ENCODE measurements at regions not wholly inside any gene's neighbourhood (a gene's known extent, or its start where the extent isn't known, plus 50 kb on each side); places are given as distances from the start of the nearest gene placed in this dataset.

DNA sequence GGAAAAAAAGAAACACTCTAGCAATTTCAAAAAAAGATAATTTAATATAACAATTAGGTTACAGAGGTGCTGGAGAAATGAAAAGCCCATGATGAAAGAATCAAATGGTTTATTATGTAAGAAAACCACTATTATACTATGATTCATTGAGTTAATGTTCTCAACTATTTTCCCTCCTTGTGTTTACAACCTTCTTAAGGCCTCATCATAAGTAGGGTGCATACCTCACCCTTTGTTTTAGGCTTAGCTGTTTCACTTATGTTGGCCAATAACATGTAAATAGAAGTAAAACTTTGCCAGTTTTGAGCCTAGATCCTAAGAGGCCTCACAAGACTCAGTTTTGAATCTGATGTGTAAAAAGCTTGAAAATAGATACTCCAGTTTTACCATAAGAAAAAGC is 418.3 kb upstream of the DDX18 start:
- no peak for DNase-seq (ENCODE audit: extremely low spot score, unreplicated experiment)
- no peaks in the 10 kb centered on the region for H3K36me3 Mint-ChIP-seq (ENCODE audit: unreplicated experiment)
- no peaks in the 10 kb centered on the region for H3K27me3 Mint-ChIP-seq (ENCODE audit: unreplicated experiment)
- H3K4me1 Mint-ChIP-seq (ENCODE audit: unreplicated experiment), result no peaks in the 10 kb centered on the region
- TF ChIP-seq, protein P1, sequence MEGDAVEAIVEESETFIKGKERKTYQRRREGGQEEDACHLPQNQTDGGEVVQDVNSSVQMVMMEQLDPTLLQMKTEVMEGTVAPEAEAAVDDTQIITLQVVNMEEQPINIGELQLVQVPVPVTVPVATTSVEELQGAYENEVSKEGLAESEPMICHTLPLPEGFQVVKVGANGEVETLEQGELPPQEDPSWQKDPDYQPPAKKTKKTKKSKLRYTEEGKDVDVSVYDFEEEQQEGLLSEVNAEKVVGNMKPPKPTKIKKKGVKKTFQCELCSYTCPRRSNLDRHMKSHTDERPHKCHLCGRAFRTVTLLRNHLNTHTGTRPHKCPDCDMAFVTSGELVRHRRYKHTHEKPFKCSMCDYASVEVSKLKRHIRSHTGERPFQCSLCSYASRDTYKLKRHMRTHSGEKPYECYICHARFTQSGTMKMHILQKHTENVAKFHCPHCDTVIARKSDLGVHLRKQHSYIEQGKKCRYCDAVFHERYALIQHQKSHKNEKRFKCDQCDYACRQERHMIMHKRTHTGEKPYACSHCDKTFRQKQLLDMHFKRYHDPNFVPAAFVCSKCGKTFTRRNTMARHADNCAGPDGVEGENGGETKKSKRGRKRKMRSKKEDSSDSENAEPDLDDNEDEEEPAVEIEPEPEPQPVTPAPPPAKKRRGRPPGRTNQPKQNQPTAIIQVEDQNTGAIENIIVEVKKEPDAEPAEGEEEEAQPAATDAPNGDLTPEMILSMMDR (IDR thresholded peaks at IDR 0.05), result no peak
- peaks cover 5% of the 10 kb centered on the region for H3K9me3 Mint-ChIP-seq (ENCODE audit: unreplicated experiment)
- no peak overlapping the region for H3K4me3 Mint-ChIP-seq (ENCODE audit: unreplicated experiment)
- no peak overlapping the region for H3K27ac Mint-ChIP-seq (ENCODE audit: unreplicated experiment)

DNA sequence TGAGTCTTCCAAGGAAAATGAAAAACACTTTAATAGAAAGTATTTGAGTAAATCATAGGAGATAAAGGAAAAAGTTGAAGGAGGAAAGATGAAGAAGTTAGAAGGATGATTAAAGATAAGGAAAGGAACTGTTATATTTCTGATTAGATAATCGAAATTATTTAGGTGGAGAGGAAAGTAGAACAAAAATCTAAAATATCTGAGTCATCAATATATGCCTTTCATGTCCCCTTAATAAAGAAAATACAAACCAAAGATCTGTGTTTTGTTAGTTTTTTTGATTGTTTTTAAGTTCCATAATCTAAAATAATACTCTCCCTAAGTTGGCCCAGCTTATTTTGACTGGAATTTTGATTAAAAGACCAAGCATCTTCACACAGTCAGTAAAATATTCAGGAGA is 412.9 kb upstream of the DDX18 start:
- Mint-ChIP-seq H3K27me3 (ENCODE audit: unreplicated experiment) (no peaks in the 10 kb centered on the region), H3K4me3 (ENCODE audit: unreplicated experiment) (no peak overlapping the region), H3K9me3 (ENCODE audit: unreplicated experiment) (peaks cover 5% of the 10 kb centered on the region), H3K36me3 (ENCODE audit: unreplicated experiment) (no peaks in the 10 kb centered on the region), H3K4me1 (ENCODE audit: unreplicated experiment) (no peaks in the 10 kb centered on the region), H3K27ac (ENCODE audit: unreplicated experiment) (no peak overlapping the region)
- TF ChIP-seq, protein P1 (IDR thresholded peaks at IDR 0.05), result no peak
- DNase-seq (ENCODE audit: extremely low spot score, unreplicated experiment), result no peak

DNA sequence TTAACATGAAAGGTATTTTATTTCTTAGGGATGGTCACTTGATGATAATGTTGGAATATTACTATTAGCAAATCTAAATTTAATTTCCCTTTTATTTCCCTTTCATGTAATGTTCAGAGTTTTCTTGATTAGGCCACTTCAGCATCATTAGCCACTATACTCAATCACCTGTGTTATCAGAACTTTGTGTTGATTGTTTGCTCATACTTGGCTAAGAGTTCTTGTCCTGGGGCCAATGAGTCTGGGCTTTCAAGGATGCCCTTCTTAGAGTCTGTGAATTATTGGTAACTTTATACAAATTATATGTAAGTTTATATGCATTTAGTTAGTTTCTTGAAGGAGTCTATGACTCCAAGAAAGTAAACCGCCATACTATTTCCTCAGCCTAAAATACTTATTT is 408.0 kb upstream of the DDX18 start:
- Mint-ChIP-seq H3K27ac (ENCODE audit: unreplicated experiment) (no peak overlapping the region), H3K4me1 (ENCODE audit: unreplicated experiment) (no peaks in the 10 kb centered on the region), H3K9me3 (ENCODE audit: unreplicated experiment) (no peaks in the 10 kb centered on the region), H3K36me3 (ENCODE audit: unreplicated experiment) (no peaks in the 10 kb centered on the region), H3K4me3 (ENCODE audit: unreplicated experiment) (no peak overlapping the region), H3K27me3 (ENCODE audit: unreplicated experiment) (no peaks in the 10 kb centered on the region)
- no peak for DNase-seq (ENCODE audit: extremely low spot score, unreplicated experiment)
- TF ChIP-seq, protein P1 (IDR thresholded peaks at IDR 0.05), result no peak

DNA sequence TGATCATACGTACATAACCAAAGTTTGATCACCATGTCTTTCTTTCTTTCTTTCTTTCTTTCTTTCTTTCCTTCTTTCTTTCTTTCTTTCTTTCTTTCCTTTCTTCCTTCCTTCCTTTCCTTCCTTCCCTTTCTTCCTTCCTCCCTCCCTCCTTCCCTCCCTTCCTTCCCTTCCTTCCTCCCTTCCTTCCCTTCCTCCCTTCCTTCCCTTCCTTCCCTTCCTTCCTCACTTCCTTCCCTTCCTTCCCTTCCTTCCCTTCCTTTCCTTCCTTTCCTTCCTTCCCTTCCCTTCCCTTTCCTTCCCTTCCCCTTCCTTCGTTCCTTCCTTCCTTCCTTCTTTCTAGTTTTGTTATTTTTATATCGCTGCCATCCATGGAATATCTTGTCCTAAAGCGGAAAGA is 406.7 kb upstream of the DDX18 start:
- Mint-ChIP-seq H3K36me3 (ENCODE audit: unreplicated experiment) (no peaks in the 10 kb centered on the region), H3K4me1 (ENCODE audit: unreplicated experiment) (no peaks in the 10 kb centered on the region), H3K9me3 (ENCODE audit: unreplicated experiment) (no peaks in the 10 kb centered on the region), H3K27ac (ENCODE audit: unreplicated experiment) (no peak overlapping the region), H3K4me3 (ENCODE audit: unreplicated experiment) (no peak overlapping the region), H3K27me3 (ENCODE audit: unreplicated experiment) (no peaks in the 10 kb centered on the region)
- TF ChIP-seq, protein P1 (IDR thresholded peaks at IDR 0.05), result no peak
- DNase-seq (ENCODE audit: extremely low spot score, unreplicated experiment), result no peak

DNA sequence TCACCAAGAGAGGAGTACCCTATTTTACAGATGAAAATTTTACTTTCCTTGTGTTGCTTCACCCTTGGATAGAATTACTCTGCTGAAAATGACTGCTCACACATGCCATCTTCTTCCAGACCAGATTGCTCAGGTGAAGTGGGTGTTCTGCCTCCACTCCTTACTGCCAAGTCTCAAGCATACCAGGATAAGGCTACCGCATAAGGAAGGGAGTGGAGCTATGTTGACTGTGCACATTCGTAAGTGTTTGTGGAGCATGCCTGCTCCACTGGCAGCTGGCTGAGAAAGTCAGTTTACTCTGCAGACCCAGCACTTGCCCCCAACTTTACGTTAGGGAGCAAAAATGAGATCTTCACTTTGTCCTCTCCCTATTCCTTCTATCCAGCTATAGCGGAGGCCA is 405.0 kb upstream of the DDX18 start:
- Mint-ChIP-seq H3K36me3 (ENCODE audit: unreplicated experiment) (no peaks in the 10 kb centered on the region), H3K9me3 (ENCODE audit: unreplicated experiment) (peaks cover 3% of the 10 kb centered on the region), H3K4me1 (ENCODE audit: unreplicated experiment) (no peaks in the 10 kb centered on the region), H3K27me3 (ENCODE audit: unreplicated experiment) (no peaks in the 10 kb centered on the region), H3K27ac (ENCODE audit: unreplicated experiment) (no peak overlapping the region), H3K4me3 (ENCODE audit: unreplicated experiment) (no peak overlapping the region)
- TF ChIP-seq, protein P1 (IDR thresholded peaks at IDR 0.05), result no peak
- DNase-seq (ENCODE audit: extremely low spot score, unreplicated experiment), result no peak
